Endothelial cell of umbilical vein (primary cell): ENCODE measurements at regions not wholly inside any gene's neighbourhood (a gene's known extent, or its start where the extent isn't known, plus 50 kb on each side); places are given as distances from the start of the nearest gene placed in this dataset.

Experiments
- BruUV-seq: library from RNA; stranded (reverse); fragments of 400-500 nt; replicated peaks from 2 replicates; lab custom pipeline; 2021; lab: Mats Ljungman, UMichigan
- CTCF ChIA-PET: fragments of 300-600, 350-600 bp; sonication (Branson Sonifier 250); formaldehyde crosslinking; loops from one replicate; lab custom pipeline; 2021; ENCODE audit warnings: antibody characterized with exemption, inconsistent platforms; lab: Charles Lee
- POLR2A ChIA-PET: fragments of 300-600, 350-600 bp; sonication (Branson Sonifier 250); formaldehyde crosslinking; loops from one replicate; lab custom pipeline; 2021; ENCODE audit warnings: antibody characterized with exemption, inconsistent platforms; lab: Charles Lee
- DNase-seq: peaks from one replicate; pipeline ENCODE4 v3.0.0-alpha.2; 2011; ENCODE audit warnings: low read depth, low spot score
- FAIRE-seq: peaks from 2 replicates; lab custom pipeline; 2011; peaks lifted over from hg19 to GRCh38; lab: Jason Lieb, UNC
- H2AFZ ChIP-seq: 2 replicates; pipeline ENCODE4 v1.6.0; 2012; ENCODE audit warnings: low read depth, low read length, control low read depth, inconsistent platforms
- H3K27ac ChIP-seq: 2 replicates; pipeline ENCODE4 v1.5.1; 2011; ENCODE audit warnings: low read depth, mild to moderate bottlenecking, control low read depth, low read length, moderate library complexity; ENCODE audit not compliant: insufficient read depth
- H3K27me3 ChIP-seq, 2 experiments: 2 replicates each; pipeline versions ENCODE4 v1.6.0 to v1.6.1; 2011; ENCODE audit warnings: low read length in 2 of 2, mixed read lengths in 1 of 2; ENCODE audit not compliant: control insufficient read depth in 2 of 2, insufficient read depth in 2 of 2
- H3K36me3 ChIP-seq, 2 experiments: 2 replicates in 1 of 2; 3 replicates in 1 of 2; pipeline ENCODE4 v1.5.1; 2011; ENCODE audit warnings: low read length in 2 of 2, mild to moderate bottlenecking in 1 of 2, moderate library complexity in 1 of 2; ENCODE audit not compliant: control insufficient read depth in 2 of 2, insufficient read depth in 2 of 2; ENCODE audit errors: extremely low read depth in 1 of 2
- H3K4me1 ChIP-seq: 3 replicates; pipeline ENCODE4 v1.5.1; 2011; ENCODE audit warnings: mild to moderate bottlenecking, low read length; ENCODE audit not compliant: control insufficient read depth, insufficient read depth; ENCODE audit errors: extremely low read depth
- H3K4me2 ChIP-seq: 2 replicates; pipeline ENCODE4 v1.6.1; 2011; ENCODE audit warnings: low read length, control low read depth, mixed read lengths; ENCODE audit not compliant: insufficient read depth
- H3K4me3 ChIP-seq, 3 experiments: fragments of 200-600 bp in 1 of 3; sonication (generic), shearing (Covaris generic) in 1 of 3; replicated peaks in 1 of 3; 2 replicates each; pipeline ENCODE4 v1.5.1; 2011 to 2016; ENCODE audit warnings: control low read depth in 3 of 3, low read length in 3 of 3, mild to moderate bottlenecking in 2 of 3, inconsistent platforms in 1 of 3, low read depth in 1 of 3, moderate library complexity in 1 of 3; ENCODE audit not compliant: insufficient read depth in 1 of 3
- H3K79me2 ChIP-seq: 2 replicates; pipeline ENCODE4 v1.6.0; 2012; ENCODE audit warnings: low read length, inconsistent platforms; ENCODE audit not compliant: control insufficient read depth, insufficient read depth
- H3K9ac ChIP-seq: replicated peaks from 2 replicates; pipeline ENCODE3; 2011; ENCODE audit warnings: low read length, control low read depth; ENCODE audit not compliant: insufficient read depth; ENCODE audit errors: extremely low read depth
- H3K9me1 ChIP-seq: replicated peaks from 3 replicates; pipeline ENCODE4 v1.6.0; 2011; ENCODE audit warnings: mild to moderate bottlenecking, low read length; ENCODE audit not compliant: control insufficient read depth, insufficient read depth; ENCODE audit errors: extremely low read depth
- H3K9me3 ChIP-seq: replicated peaks from 2 replicates; pipeline ENCODE4 v1.5.1; 2012; ENCODE audit warnings: low read length, inconsistent platforms; ENCODE audit not compliant: control insufficient read depth, insufficient read depth
- H4K20me1 ChIP-seq: replicated peaks from 2 replicates; pipeline ENCODE3; 2011; ENCODE audit warnings: mild to moderate bottlenecking, low read length; ENCODE audit not compliant: control insufficient read depth, insufficient read depth; ENCODE audit errors: extremely low read depth
- EZH2 ChIP-seq: IDR thresholded peaks from 2 replicates; pipeline ENCODE4 v1.6.1; 2012; ENCODE audit warnings: borderline replicate concordance, low read depth, mild to moderate bottlenecking, moderate library complexity, low read length, inconsistent platforms; ENCODE audit not compliant: severe bottlenecking
- FOS ChIP-seq: IDR thresholded peaks from 2 replicates; pipeline ENCODE4 v1.6.1; 2011; ENCODE audit warnings: mild to moderate bottlenecking, low read length, moderate library complexity, borderline replicate concordance; ENCODE audit not compliant: insufficient read depth
- GATA2 ChIP-seq: IDR thresholded peaks from 2 replicates; pipeline ENCODE4 v1.7.0; 2011; ENCODE audit warnings: low read depth, mild to moderate bottlenecking, moderate library complexity, mixed read lengths, low read length; ENCODE audit not compliant: insufficient read length, insufficient read depth
- JUN ChIP-seq: IDR thresholded peaks from 2 replicates; pipeline ENCODE4 v1.6.1; 2011; ENCODE audit warnings: borderline replicate concordance, low read depth; ENCODE audit not compliant: insufficient read length, insufficient read depth
- MYC ChIP-seq: IDR thresholded peaks from one replicate; pipeline ENCODE4 v1.6.1; 2011; ENCODE audit warnings: mild to moderate bottlenecking, low read depth, low read length
- POLR2A ChIP-seq: IDR thresholded peaks from 2 replicates; pipeline ENCODE4 v1.6.1; 2012; ENCODE audit warnings: low read depth, mild to moderate bottlenecking, control low read depth, low read length
- POLR2AphosphoS5 ChIP-seq: IDR thresholded peaks from 2 replicates; pipeline ENCODE4 v1.6.1; 2012; ENCODE audit warnings: low read depth, mild to moderate bottlenecking, control low read depth, low read length, moderate library complexity; ENCODE audit not compliant: insufficient read depth
- dilution Hi-C: fragments of 300-500 bp; cut with MboI; formaldehyde crosslinking; loops from one replicate; pipeline ENCODE4 v1.15.0; 2019; ENCODE audit warnings: low sequenced_read_pairs; ENCODE audit not compliant: extremely low pct_ligation_motif_present
- intact Hi-C: fragments of 100-400 bp; cut with micrococcal nuclease; formaldehyde crosslinking; loops from one replicate; pipeline ENCODE4 v1.10.0; 2022
- TF ChIP-seq, protein P1 (sequence below): IDR thresholded peaks from 2 replicates; pipeline ENCODE4 v1.6.1; 2011; ENCODE audit not compliant: insufficient read depth, insufficient read length
- TF ChIP-seq, protein P2 (sequence below), 2 donors: IDR thresholded peaks; 1 replicate in 1 of 2; 2 replicates in 1 of 2; pipeline ENCODE4 v1.5.1; 2011; ENCODE audit warnings: low read length in 2 of 2, mild to moderate bottlenecking in 2 of 2, moderate library complexity in 2 of 2, control low read depth in 1 of 2, inconsistent platforms in 1 of 2, low read depth in 1 of 2; ENCODE audit not compliant: insufficient read depth in 1 of 2; ENCODE audit errors: extremely low read depth in 1 of 2

DNA sequence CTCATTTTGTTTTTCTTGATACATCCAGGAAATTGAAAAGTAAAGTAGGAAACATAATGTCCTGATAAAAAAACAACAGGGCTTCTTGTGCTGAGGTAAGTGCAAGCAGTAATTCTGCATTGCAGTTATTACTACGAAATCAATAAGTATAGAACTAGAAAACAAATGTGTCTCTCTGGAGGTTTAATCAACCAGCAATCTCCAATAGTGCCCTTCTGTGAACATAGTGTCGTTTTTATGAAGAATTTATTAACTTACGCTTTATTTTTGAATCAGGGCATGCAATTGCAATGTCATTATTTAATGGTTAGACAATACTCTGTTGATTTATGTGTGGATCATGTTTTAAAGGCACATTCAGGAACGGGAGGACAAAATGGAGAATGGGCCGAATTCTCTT lies 494.1 kb upstream of the NOVA1 start:
- H3K9me3 ChIP-seq, result no peaks in the 10 kb centered on the region
- H4K20me1 ChIP-seq, result no peaks in the 10 kb centered on the region
- FAIRE-seq (no peak), DNase-seq (no peak)
- POLR2A ChIA-PET, result no interaction called here
- CTCF ChIA-PET, result no interaction called here
- H3K9me1 ChIP-seq, result no peaks in the 10 kb centered on the region
- TF ChIP-seq EZH2 (no peak), MYC (no peak), GATA2 (no peak), FOS (no peak), POLR2A (no peak), POLR2AphosphoS5 (no peak), JUN (no peak)
- TF ChIP-seq, protein P1, sequence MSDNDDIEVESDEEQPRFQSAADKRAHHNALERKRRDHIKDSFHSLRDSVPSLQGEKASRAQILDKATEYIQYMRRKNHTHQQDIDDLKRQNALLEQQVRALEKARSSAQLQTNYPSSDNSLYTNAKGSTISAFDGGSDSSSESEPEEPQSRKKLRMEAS, result no peak
- TF ChIP-seq, protein P2, sequence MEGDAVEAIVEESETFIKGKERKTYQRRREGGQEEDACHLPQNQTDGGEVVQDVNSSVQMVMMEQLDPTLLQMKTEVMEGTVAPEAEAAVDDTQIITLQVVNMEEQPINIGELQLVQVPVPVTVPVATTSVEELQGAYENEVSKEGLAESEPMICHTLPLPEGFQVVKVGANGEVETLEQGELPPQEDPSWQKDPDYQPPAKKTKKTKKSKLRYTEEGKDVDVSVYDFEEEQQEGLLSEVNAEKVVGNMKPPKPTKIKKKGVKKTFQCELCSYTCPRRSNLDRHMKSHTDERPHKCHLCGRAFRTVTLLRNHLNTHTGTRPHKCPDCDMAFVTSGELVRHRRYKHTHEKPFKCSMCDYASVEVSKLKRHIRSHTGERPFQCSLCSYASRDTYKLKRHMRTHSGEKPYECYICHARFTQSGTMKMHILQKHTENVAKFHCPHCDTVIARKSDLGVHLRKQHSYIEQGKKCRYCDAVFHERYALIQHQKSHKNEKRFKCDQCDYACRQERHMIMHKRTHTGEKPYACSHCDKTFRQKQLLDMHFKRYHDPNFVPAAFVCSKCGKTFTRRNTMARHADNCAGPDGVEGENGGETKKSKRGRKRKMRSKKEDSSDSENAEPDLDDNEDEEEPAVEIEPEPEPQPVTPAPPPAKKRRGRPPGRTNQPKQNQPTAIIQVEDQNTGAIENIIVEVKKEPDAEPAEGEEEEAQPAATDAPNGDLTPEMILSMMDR (IDR thresholded peaks at IDR 0.05; ENCODE audit: extremely low read depth in 1 of 2, insufficient read depth in 1 of 2, low read depth in 1 of 2, low read length in 2 of 2), result no peak
- no peaks in the 10 kb centered on the region for H3K79me2 ChIP-seq
- no peak overlapping the region for H2AFZ ChIP-seq
- dilution Hi-C loops, result no loop called here
- no peaks in the 10 kb centered on the region for H3K4me1 ChIP-seq
- intact Hi-C loops, result no loop called here
- H3K36me3 ChIP-seq, result no peaks in the 10 kb centered on the region
- H3K27ac ChIP-seq, result no peak overlapping the region
- H3K4me2 ChIP-seq, result no peak overlapping the region
- no peak overlapping the region for H3K9ac ChIP-seq
- no TSS peak for BruUV-seq
- H3K27me3 ChIP-seq, result no peaks in the 10 kb centered on the region
- no peak overlapping the region for H3K4me3 ChIP-seq
